Kasumi-1 (cell line): ENCODE measurements at regions not wholly inside any gene's neighbourhood (a gene's known extent, or its start where the extent isn't known, plus 50 kb on each side); places are given as distances from the start of the nearest gene placed in this dataset.
A peak's percentile ranks its signal among the peaks of the same experiment; 100 is the strongest.
"Not testable (repeated sequence)": the region's sequence is repeated elsewhere in the genome, so short reads cannot be mapped to it uniquely, and the experiment has no call there.

Experiments
- DNase-seq, 2 experiments: peaks; one replicate each; lab custom pipeline; 2025; lab: John Stamatoyannopoulos, UW

DNA sequence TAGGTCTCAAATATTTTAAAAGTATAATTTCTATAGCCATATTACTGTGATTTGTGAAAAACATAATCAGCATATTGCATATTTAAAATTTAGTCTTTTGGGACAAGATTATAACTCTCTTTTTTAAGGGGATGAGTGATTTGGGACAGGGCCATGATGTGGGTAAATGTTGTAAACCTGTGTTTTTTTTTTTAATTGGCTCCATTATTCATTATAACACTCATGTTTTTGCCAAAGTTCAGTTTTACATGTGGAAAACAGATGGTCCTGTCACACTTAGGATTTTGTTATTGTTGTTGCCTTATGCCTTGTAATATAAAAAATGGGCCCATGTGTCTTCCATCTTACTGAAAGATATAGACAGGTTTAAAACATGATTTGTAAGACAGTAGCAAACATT is 1413.5 kb upstream of the RAG2 start:
- no peak for DNase-seq

- no peak for DNase-seq
Observed at GRCh38 chr11:38009932-38010331, 1411.9 kb upstream of the RAG2 start.

DNA sequence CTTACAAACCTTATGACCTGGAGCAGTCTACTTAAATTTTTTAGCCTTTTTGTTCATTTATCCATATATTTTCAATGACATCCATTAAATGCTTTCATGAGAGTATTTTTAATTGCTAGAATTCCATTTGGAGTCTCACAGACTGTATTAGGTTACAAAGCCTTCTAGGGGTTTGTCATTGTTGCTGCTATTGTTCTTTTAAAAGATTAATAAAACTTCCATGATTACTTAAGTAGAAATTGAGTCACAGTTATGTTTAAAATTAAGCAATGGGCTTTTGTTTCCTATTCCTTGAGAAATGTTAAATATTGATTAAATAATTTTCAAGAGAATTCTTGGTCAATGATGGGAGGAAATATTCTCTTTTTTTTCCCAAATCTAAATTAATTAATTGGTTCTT is 1408.4 kb upstream of the RAG2 start:
- no peak for DNase-seq

DNA sequence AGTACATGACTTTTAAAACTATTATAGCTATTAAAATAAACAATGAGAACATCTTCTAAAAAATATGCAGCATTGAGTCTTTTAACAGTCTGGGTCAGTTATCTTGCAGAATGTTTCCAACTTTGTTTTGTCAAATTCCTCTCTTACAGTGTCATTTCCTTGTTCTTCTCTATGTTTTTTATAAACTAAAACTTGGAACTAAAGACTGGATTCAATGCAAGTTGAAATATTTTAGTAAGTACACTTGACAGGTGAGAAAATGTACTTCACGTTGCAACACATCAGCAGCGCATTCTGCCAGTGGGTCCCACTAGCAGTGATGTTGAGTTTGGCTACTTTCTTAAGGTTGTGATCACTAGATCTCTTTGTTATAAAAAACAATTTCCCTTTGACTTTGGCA is 1407.6 kb upstream of the RAG2 start:
- DNase-seq = no peak

GRCh38 chr11:37999171-37999570 is 1401.1 kb upstream of the RAG2 start:
- no peak for DNase-seq

DNA sequence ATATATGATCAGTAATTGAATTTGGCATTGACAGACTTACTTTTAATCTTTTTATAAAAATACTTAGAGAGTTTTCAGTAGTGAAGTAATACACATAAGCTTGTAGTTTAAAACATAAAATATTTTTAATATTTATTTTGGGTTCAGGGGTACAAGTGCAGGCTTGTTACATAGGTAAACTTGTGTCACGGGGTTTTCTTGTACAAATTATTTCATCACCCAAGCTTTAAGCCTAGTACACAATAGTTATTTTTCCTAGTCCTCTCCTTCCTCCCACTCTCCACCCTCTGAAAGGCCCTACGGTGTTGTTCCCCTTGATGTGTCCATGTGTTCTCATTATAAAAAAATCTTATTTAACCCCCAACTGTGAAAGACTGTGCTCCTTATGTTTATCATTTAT is 1397.8 kb upstream of the RAG2 start:
- no peak for DNase-seq

GRCh38 chr11:37988031-37988430 is 1390.0 kb upstream of the RAG2 start:
- no peak for DNase-seq

- DNase-seq = no peak
Observed at GRCh38 chr11:37984991-37985390, 1387.0 kb upstream of the RAG2 start.

DNA sequence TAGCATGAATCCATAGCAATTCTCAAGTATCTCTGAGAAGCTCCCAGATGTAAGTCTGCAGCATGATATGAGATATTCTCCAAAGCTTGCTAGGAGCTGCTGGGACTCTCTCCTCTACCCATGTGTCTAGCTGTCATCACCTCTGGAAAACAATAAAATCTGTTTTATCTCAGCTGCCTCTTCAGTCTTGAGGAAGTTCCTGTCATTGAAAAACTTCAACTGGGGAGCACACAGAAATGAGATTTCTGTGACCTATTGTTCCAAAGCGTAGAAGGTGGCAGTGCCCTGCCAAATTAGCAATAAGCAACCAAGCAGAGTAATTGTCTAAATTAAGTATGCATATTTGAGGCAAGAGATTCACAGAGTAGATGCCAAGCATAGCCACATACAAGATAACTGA is 1380.6 kb upstream of the RAG2 start:
- DNase-seq = no peak

DNA sequence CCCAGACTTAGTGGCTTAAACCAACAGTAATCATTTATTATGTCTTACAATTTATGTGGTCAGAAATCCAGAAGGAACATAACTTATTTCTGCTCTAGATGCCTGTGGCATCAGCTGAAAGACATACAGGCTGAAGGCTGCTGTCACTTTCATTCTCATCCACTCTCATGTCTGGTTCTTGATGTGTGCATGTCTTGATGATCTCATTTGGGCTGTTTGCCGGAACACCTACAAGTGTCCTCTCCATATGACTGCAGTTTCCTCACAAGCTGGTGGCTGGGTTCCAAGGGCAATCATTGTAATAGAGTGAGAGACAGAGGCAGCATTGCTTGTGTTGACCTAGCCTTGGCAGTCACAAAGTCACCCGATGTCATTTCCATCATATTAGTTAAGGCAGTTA is 1375.9 kb upstream of the RAG2 start:
- DNase-seq = no peak

DNA sequence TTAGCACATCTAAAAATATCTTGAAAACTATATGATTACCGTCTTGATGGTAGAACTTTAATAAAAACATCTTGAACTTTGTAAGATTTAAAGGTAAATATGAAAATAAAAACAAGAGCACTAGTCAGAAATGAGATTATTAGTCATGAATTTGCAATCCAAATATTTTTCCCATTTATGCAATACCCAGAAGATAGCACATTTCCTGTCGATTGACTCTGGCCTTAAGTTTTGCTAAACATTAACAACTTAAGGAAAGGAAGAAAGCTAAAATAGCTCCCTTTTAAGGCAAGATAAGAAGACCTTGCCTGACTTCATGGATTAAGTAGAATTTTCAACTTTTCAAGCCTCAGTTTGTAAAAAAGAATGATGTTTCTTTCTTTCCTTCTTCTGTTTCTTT is 1374.7 kb upstream of the RAG2 start:
- no peak for DNase-seq

DNA sequence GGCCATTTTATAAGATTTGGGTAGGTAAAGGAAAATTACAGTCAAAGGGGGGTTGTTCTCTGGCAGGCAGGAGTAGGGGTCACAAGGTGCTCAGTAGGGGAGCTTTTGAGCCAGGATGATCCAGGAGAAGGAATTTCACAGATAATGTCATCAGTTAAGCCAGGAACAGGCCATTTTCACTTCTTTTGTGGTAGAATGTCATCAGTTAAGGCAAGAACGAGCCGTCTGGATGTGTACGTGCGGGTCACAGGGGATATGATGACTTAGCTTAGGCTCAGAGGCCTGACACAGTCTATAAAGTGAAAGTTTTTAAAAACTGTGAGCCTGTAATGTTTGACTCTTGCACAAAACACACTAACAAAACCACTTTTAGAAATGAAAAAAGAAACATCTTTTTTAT is 1371.3 kb upstream of the RAG2 start:
- DNase-seq = not testable (repeated sequence)

- no peak for DNase-seq
Observed at GRCh38 chr11:37968148-37968547, 1370.1 kb upstream of the RAG2 start.

DNA sequence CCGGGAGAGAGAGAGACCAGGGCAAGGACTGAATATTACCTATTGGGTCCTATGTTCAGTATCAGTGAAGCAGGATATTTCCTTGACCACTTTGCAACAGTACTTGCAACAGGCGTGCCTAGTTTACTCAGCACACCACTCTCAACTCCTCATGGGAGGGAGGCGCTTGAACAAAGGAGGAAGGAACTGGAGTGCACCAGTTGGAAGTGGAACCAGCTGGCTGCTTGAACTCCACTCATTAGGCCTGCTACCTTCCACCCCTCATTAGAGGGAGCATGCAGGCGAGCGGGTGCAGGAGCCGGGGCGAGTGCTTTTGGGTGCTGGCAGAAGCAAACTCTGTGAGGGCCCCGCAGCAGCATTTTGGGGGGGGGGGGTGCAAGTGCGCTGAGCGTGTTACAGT is 1369.6 kb upstream of the RAG2 start:
- DNase-seq = no peak

DNA sequence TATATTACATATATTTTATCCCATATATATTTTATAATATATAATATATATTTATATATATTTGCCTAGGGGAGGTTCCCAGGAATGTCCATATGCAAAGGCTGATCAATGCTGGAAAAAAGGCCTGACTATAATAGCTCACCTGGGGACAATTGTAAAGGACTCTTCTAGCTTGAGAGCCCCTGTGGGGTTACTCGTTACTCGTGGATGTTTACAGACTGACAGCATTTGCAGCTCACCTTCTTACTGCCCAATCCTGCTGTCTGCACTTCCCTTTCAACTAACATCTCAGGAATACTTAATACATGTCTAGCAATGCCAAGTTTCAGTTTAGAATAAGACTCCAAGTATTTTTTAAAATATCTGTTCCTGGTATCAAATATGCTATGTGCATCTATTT is 1365.4 kb upstream of the RAG2 start:
- no peak for DNase-seq

- DNase-seq = no peak
Observed at GRCh38 chr11:37957717-37958116, 1359.7 kb upstream of the RAG2 start.

- no peak for DNase-seq
Observed at GRCh38 chr11:37951996-37952395, 1354.0 kb upstream of the RAG2 start.

DNA sequence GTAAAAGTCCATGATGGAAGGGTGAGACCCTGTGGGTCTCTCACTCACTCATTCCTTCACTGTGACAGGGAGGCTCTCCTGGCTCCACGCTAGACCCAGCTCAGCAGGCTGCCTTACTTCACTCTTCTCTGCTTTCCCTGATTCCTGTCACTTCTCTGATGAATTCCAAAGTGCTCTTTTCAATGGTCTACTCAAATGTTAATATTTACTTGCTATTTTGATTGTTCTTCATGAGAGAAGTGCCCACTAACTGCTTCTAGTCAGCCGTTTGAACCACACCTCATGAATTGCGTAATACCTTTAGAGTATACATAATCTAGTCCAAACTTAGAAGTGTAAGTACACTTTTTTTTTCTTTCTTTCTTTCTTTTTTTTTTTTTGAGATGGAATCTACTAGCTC is 1350.2 kb upstream of the RAG2 start:
- DNase-seq = no peak

GRCh38 chr11:37947821-37948220 is 1349.8 kb upstream of the RAG2 start:
- no peak for DNase-seq

- DNase-seq = peak; percentile 54 to 78
Observed at GRCh38 chr11:37946155-37946766, 1348.2 kb upstream of the RAG2 start.

- no peak for DNase-seq
Observed at GRCh38 chr11:37942081-37942480, 1344.0 kb upstream of the RAG2 start.

DNA sequence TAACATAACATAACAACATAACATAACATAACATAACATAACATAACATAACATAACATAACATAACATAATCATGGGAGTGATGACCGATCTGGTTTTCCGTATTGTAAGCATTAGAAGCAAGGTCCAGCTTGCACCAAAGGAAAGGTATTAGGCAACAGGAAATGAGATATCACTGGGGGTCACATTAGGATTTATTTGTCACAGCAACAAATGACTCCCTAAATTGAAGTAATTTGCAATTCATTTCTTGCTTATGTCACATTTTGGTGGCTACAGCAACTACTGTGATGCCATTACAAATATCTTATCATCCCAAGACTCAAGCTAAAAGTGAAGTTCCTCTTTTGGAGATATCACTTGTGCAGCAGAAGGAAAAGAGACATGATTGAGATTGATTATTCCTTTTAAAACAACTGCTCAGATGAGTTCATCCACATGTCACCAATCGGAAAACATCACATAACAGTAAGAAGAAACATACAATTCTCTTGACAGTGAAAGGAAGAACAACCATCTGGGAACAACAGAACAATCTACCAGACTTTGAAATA is 1331.1 kb upstream of the RAG2 start:
- DNase-seq = no peak

- no peak for DNase-seq
Observed at GRCh38 chr11:37926772-37927171, 1328.7 kb upstream of the RAG2 start.

GRCh38 chr11:37916331-37916730 is 1318.3 kb upstream of the RAG2 start:
- DNase-seq = no peak
